DMS53 (cell line): ENCODE measurements at regions not wholly inside any gene's neighbourhood (a gene's known extent, or its start where the extent isn't known, plus 50 kb on each side); places are given as distances from the start of the nearest gene placed in this dataset.
A peak's percentile ranks its signal among the peaks of the same experiment; 100 is the strongest.

Experiments
- DNase-seq: peaks from one replicate; lab custom pipeline; 2025; lab: John Stamatoyannopoulos, UW

DNA sequence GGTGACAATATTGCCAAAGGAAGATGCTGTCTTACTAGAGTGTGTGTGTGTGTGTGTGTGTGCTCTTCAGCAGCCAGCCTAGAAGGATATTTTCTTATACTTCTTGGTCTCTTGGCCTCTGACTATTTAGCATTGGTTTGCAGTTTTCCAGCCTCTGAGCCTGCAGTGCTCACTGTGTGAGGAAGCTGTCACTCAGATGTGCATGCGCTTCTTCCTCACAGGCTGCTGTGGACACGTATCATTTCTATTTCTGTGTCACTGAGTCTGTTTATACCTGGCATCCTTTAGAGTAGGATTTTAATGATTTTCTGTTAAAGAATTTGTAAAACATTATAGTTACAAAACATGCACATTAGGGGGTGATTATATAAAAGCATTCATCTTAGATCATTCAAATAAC is 83.3 kb downstream of the ALDH8A1 start:
- no peak for DNase-seq

DNA sequence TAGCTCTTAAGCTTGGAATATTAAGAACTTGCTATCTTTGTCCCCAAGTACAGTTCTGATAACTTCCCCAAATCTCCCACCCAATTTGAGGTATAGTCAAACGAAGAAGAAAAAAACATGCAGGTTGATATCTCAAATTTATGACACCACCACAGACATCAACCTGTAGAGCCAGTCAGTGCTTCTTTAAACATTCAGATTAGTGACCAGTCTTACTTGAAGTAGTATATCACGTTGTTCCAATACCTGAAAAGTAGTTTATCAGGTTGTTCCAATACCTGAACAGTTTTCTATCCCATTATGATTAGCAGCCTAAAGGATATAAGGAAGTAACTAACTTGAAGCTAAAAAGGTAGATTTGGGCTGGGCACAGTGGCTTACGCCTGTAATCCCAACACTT is 85.3 kb downstream of the ALDH8A1 start:
- DNase-seq, result no peak

DNA sequence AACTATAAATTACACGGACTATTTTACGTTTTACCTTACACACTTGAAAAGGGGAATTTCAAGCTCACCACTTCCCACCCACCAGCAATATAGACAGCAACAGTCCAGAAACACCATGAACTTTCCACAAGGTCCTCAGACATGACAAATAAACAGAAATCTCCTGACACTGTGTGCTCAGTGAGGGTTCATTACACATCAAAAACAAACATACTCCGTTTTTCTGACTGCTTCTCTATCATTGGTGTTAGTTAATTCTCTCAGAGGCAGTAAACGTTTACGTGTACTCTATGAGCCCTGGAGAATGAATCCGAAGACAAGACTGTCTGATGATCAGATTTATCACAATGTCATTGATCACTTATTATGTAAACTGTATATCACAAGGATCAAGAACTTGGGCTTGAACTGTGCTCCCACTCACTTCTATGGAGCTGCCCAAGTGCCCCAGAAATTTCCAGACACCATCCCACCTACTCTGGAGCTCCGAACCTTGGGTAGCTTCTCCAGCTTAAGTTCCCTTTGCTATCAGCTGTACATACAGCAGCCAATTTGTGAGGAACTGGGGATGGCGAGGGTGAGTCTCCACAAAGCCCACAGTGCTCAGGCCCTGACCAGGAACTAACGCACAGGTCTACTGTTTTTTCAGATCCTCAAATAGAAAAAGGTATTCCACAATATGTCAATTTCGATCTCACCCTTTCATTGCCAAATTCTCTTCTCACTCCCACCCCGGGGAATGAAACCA is 86.0 kb downstream of the ALDH8A1 start:
- DNase-seq, result peak; percentile 74

DNA sequence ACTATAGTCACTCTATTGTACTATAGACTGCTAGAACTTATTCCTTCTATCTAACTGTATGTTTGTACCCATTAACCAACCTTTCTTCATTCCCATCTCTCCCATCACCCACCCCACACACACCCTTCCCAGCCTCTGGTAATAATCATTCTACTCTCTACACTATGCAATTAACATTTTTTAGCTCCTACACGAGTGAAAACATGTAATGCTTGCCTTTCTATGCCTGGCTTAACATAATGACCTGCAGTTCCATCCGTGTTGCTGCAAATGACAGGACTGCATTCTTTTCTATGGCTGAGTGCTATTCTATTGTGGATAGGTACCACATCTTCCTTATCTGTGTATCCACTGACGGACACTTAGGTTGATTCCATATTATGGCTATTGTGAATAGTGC is 95.5 kb downstream of the ALDH8A1 start:
- DNase-seq, result no peak

DNA sequence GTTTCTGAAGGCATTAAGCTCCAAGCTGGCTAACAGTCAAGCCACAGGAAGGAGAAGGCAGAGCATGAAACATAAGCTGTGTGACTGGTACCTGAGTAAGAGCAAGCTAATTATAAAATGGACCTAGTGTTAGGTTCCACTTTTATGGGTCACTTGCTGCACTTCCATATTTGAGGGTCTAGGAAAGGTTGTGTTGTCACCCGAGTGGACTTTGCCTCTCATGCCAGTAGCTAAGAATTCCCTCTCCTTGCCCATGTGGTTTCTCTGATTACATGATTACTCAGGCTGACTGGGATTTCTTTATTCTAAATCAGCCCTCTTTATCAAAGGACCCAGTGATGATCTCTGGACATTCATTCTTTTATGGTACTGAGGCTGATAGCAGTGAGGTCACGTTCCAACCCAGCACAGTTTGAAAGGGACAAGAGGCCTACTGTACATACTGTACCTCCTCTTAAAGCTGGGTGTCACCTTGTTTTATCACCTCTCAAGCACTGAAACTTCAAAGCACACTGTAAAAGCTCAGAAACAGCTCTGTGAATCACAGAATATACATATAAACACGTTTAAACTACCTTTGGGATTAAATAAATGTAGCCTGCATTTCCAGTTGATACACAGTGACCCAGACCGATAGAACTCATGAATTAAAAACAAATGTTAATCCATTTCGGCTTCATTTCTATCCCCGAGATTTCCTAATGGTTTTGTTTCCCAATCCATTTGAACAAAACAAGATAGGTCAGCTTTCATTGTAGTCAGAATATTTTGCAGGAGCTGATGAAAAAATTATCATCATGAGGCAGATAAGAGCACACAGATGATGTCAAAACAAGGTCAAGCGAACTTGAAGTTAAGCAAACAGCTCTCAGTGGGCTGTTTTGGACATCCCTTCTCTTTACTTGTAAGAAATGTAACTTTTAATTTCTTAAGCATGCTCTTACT is 96.5 kb downstream of the ALDH8A1 start:
- DNase-seq, result no peak

DNA sequence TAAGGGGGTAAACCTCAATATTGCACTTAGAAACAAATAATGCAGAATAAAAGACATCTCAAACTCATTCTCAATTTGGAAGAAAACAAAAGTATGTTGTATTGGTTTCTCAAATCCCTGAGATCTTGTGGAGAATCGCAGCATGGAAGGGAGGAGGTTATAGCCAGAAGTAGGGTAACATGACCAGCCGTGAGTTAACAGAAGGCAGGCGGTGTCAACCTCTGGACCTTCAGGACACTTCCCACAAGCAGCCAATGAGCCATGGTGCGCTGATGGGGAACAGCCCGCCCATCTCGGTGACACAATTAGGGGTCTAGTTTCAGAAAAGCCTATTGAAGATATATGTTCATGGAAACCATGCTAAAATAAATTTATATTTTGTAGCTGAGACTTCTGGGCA is 98.4 kb downstream of the ALDH8A1 start:
- DNase-seq, result no peak

DNA sequence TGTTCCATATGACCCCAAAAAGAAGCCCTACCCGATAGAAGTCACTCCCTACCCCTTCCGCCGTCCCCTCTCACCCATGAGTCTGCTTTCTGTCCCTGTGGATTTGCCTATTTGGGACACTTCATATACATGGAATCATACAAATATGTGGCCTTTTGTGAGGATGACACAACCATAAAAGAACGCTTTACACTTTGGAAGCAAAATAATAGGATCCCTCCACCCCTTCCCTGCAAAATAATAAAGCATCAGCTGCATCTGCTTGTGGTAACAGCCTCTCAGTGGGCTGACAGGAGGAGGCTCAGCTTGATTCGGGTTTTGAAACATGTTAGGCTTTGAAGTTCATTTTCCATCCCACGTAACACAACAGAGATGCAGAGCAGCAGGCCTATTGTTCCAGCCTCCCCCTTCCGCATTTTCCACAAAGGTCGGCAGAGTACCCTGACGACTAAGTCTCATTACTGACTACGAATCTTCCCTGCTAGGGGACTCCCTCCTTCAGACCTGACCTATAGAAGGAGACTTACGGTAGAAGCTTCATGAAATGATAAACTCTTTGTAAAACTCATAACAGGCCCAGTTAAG is 99.1 kb downstream of the ALDH8A1 start:
- DNase-seq, result no peak

DNA sequence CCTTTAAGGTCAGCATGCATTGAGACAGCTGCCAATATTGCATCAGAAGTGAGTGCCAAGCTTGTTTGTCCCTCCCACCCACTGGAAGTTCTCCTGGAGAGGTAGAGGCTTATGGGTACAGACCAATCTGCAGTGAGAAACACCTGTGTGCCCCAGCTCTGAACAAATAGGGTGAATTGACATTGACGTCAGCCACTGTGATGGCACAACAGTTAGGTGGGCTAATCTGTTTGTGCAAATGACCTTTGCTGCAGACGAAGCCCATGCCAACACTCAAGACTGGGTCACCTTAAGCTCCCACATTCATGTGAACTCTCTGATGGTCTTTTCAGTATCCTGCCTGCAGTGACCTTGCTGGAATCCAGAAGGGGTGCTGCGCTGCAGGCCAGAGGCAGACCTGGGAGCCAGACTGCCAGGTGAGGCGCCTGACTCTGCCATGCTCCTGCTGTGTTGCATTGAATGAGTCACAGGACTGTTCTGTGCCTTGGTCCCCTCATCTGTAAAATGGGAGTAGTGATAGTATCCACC is 99.9 kb downstream of the ALDH8A1 start:
- DNase-seq, result peak; percentile 6

DNA sequence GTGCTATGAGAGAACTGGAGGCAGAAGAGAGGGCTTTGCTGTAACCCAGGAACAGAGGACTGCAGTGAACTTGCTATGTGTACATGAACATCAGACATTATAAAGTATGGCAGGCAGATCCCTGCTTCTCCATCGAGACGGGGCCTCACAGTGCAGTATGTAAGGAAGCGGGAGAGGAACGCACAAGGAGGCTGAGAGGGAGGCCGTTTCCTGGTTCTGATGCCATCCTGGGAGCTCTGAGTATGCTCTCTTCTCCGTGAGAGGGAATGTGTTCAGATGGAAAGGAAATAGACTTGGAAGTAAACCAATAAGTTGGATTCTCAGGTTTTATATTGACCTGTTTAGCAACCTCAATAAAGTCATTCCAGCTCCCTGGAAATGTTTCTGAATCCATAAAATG is 101.8 kb downstream of the ALDH8A1 start:
- DNase-seq, result no peak

DNA sequence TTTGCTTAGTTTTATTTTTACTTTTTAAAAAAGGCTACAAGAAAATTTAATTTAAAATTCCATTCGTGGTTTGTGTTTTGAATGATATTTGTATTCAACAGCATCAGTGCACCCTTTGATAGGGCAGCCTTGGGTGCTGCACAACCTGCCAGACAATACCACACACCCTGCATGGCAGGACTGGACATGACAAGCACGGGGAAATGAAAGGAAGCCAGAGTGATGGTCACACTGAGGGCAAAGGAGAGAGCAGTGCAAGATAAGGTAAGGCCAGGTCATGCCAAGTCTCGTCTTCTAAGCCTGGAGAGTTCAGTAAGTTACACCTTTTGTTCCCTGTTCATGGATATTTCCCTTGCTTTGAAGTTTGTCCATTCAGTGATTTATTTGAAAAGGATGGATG is 103.0 kb downstream of the ALDH8A1 start:
- DNase-seq, result no peak

DNA sequence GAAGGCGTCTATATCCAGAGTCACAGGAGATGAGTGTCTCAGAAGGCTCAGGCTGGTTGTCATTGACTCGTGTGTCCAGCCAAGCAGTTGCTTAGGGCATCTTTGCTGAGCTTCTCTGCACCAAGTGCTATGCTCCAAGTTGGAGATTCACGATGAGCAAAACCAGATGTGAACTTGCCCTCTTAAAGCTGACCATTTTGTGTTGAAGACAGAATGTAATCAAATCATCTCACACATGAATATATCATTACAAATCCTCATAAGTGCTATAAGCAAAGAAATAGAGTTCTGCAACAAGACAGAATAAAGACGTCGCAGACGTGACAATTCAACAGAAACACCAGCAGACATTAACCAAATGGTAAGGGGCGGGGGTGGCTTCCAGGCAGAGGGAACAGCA is 103.9 kb downstream of the ALDH8A1 start:
- DNase-seq, result no peak

DNA sequence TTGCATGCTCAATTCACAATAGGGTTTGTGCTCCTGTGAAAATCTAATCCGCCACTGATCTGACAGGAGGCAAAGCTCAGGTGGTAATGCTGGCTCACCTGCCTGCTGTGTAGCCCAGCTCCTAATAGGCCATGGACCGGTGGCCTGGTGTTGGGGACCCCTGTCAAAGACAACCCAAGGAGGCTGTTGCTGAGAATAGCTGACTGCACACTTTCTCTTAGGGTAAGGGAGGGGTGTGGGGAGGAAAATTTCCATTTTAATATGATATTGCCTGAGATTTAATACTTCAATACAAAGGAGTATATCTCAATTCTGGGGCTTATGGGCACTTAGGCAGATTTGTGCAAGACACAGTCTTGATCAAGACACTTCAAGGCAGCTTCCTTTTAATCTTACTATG is 105.8 kb downstream of the ALDH8A1 start:
- DNase-seq, result no peak

DNA sequence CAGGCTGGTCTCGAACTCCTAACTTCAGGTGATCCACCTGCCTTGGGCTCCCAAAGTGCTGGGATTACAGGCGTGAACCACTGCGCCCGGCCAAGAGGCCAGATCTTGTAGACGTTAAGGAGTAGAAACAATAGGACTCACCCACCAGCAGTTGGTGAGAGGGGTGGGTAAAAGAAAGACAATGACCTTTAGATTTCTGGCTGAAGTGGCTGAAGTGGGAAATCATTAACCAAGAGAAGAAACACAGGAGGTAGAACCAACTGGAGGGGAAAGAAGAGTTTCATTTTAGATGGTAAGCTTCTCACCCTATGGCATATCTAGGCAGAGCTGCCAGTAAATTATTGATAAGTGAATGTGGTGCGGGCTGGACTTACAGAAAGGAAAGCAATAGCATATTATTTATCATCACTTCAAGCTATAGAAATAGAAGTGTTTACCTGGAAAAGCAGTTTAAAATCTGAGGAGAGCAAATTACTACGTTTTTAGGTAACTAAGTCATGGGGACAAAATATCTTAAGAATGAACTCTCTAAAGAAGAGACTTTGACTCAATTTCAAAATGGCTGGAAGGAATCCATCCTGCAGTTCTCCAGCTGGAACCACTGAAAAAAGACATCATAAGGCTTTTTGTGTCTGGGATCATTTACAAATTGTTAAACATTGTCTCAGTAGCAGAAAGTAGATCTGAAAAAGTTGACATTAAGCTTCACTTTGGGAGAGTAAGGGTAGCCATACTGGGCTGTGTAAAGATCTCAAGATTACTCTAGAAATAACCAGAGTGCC is 109.6 kb downstream of the ALDH8A1 start:
- DNase-seq, result peak; percentile 80

DNA sequence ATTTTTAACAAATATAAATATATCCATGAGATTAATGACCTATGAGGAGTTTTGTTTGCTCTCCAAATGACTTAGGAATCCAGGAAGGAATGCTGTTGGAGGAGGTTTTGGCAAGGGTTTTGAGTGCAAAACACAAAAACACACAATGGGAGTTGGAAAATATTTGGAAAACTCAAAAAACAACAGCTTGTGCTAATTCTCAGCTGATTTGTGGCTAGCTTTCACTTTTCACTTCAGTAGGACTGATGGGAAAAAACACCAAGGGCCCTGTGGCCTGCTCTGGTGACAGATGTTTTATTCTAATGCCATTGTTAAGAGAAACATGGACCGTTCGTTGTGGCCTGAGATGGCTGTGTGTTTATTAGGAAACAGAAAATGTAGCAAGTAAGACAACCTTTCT is 113.9 kb downstream of the ALDH8A1 start:
- DNase-seq, result no peak

DNA sequence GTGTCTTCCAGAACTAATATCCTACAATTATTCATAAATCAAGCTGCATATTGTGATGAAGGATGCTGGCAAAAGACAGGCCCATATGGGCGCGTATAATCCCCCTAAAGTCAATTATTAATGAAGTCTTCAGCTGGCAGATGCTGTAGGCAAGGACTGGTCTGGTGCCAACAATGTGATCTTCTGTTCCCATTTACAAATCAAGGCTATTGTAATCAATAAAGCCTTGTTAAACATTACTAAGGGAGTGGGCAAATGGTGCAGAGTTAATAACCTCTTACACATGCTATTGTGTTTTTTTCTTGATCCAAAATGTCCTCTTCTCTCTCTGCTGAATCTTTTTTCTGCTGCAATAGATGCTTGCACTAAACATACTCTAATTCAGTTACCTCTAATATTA is 119.0 kb downstream of the ALDH8A1 start:
- DNase-seq, result no peak

DNA sequence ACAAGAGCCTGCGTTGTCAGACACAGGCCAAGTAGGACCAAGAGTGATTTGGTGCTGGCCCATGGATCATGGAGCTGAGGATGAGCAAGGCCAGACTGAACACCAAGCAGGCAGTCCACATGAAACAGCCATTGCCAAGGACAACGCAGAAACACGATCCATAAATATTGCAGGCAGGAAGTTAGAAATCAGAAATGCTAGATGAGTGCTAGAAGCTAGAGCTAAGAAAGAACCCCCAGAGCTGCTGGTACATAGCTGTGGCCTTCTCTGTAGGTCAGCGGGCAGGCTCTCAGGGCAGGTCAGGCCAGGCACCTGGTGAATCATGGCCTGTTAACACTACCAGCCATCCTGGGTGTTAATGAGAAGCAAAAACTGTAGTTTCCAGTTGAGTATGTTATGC is 119.7 kb downstream of the ALDH8A1 start:
- no peak for DNase-seq

DNA sequence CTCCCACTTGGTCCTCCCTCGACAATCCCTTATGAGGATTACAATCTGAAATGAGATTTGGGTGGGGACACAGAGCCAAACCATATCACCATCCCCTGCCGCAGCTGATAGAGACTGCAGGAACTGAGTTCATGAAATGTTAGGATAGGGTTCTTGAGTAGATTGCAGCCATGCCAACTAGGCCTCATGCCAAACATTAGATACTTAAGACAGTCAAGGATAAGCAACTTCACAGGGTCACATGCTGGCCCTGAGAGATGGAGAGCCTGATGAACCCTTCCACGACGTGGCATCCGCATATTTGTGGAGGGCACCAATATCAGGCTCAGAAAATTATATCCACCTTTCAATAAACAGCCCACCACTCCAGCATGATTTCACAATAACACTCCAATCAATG is 121.3 kb downstream of the ALDH8A1 start:
- no peak for DNase-seq

DNA sequence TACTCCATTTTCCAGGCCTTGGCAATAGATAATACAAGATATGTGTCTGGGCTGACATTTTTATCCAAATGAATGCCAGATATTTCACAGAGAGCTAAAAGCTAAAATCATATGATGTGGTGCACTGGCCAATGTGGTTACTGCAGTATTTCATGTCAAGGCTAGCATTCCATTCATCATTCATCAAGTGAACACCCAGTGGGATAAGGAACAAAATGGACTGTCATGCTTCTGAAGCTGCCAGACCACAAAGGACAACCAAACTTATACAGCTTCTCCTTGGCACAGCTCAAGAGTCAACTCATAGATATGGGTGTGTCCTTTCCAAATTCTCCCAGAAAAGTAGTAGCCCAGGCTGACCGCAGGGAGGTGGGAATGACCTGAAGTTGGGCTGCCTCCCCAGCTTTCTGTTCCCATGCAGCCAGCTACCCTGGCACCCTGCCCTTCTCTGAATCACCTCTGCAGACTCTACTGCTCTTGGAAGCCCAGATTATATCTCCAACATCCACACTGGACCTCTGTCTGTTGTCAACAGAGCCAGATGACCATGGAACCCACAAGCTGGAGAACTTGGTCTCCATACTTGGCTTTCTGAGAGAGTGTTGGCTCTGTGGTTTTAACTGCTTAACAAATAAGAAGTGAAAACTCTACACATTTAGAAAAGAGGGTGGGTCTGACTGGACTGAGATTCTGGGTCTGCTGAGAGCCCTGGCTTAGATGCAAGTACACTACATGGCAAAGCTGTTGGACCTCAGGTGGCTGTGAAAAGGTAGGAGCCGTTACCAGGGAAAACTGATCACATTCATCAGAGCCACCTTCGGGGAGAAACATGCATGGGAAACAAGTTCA is 122.8 kb downstream of the ALDH8A1 start:
- no peak for DNase-seq

DNA sequence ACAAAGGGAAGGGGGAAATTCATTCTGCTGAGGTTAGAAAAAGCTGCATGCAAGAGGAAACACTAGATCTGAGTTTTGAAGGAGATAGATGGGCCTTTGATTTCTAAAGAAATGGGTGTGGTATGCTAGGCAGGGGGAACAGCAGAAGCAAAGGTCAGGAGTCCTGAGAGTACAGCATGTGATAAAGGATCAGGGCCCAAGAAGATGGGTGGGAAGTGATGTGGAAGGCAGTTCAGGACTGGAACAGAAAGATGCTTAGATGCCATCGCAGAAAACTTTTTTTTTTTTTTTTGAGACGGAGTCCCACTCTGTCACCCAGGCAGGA is 126.2 kb downstream of the ALDH8A1 start:
- DNase-seq, result no peak

DNA sequence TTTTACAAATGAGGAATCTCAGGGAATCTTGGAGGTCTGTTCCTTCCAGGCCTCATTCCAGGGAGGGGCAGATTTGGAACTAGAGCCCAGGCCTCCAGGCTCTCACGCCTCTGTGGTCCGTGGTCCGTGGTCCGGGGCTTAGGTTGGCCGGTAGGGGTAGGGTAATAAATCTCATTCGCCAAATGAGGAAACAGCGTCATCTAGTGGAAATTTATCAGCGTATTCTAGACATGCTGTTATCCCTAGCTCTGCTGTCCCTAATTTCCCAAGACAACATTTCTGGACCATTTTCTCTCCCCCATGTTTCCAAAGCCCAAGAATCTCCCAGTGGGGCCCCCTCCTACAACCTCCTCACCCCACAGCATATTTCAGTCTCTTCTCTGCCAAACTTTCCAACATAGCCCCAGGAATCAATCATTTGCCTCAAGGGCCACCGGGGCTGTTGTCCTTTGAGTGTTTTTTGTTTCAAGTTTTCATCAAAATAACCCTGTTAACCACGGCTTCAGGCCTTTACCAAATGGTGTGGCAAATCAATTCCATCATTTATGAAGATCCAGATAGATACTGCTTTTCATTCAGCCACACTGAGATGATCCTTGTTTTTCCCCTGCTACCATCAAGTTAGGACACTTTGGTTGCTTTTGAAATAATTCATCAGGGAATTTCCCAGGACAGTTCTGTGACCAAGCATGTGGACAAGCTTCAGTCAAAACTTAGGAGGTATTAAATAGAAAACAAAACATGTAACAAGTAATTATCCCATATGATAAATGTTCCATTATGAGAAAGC is 126.8 kb downstream of the ALDH8A1 start:
- peak; percentile 85 for DNase-seq
